ENCODE measurements at regions not wholly inside any gene's neighbourhood (a gene's known extent, or its start where the extent isn't known, plus 50 kb on each side); places are given as distances from the start of the nearest gene placed in this dataset.
"Not testable (repeated sequence)": the region's sequence is repeated elsewhere in the genome, so short reads cannot be mapped to it uniquely, and the experiment has no call there.

- TF ChIP-seq CTCF (IDR thresholded peaks at IDR 0.05; ENCODE audit: control extremely low read depth in 1 of 3, insufficient read depth in 1 of 3, low read depth in 1 of 3, low read length in 3 of 3); CREB1 (IDR thresholded peaks at IDR 0.05); RXRA (IDR thresholded peaks at IDR 0.05; ENCODE audit: insufficient read depth, low read depth, low read length); GABPA (IDR thresholded peaks at IDR 0.05; ENCODE audit: borderline replicate concordance, insufficient read depth, low read length); NRF1 (IDR thresholded peaks at IDR 0.05; ENCODE audit: low read depth, low read length); JUN (IDR thresholded peaks at IDR 0.05; ENCODE audit: low read depth, low read length): not testable (repeated sequence)
Measured at GRCh38 chr22:11309777-11310176, 4218.2 kb upstream of the OR11H1 start.
